Smooth muscle cell (in vitro differentiated cells): ENCODE measurements at regions not wholly inside any gene's neighbourhood (a gene's known extent, or its start where the extent isn't known, plus 50 kb on each side); places are given as distances from the start of the nearest gene placed in this dataset.

Source experiments
- DNase-seq: peaks from one replicate; lab custom pipeline; 2025; ENCODE audit not compliant: unreplicated experiment; lab: John Stamatoyannopoulos, UW
- H2AFZ ChIP-seq: fragments of 200-600 bp; sonication (generic); 2 replicates; pipeline ENCODE4 v1.6.0; 2016; ENCODE audit warnings: antibody characterized with exemption, low read depth, mild to moderate bottlenecking
- H3F3A ChIP-seq: fragments of 200-600 bp; sonication (generic); 2 replicates; pipeline ENCODE4 v1.6.0; 2017; ENCODE audit warnings: antibody characterized with exemption, low read depth
- H3K27ac ChIP-seq: fragments of 200-600 bp; sonication (generic); 2 replicates; pipeline ENCODE4 v1.5.1; 2016; ENCODE audit warnings: low read depth, mild to moderate bottlenecking
- H3K27me3 ChIP-seq: fragments of 200-600 bp; sonication (generic); 2 replicates; pipeline ENCODE4 v1.6.1; 2016; ENCODE audit warnings: low read depth, mild to moderate bottlenecking
- H3K36me3 ChIP-seq: fragments of 200-600 bp; sonication (generic); 2 replicates; pipeline ENCODE4 v1.5.1; 2016; ENCODE audit warnings: low read depth
- H3K4me1 ChIP-seq: fragments of 200-600 bp; sonication (generic); 2 replicates; pipeline ENCODE4 v1.5.1; 2016; ENCODE audit warnings: low read depth
- H3K4me2 ChIP-seq: fragments of 200-600 bp; sonication (generic); 2 replicates; pipeline ENCODE4 v1.6.0; 2016; ENCODE audit warnings: mild to moderate bottlenecking
- H3K4me3 ChIP-seq: fragments of 200-600 bp; sonication (generic); 2 replicates; pipeline ENCODE4 v1.5.1; 2016; ENCODE audit warnings: mild to moderate bottlenecking
- H3K79me2 ChIP-seq: fragments of 200-600 bp; sonication (generic); 2 replicates; pipeline ENCODE4 v1.6.0; 2016; ENCODE audit warnings: low read depth, mild to moderate bottlenecking
- H3K9ac ChIP-seq: fragments of 200-600 bp; sonication (generic); 2 replicates; pipeline ENCODE4 v1.6.0; 2016; ENCODE audit warnings: low read depth
- H3K9me3 ChIP-seq: fragments of 200-600 bp; sonication (generic); replicated peaks from 2 replicates; pipeline ENCODE4 v1.5.1; 2016; ENCODE audit warnings: low read depth
- H4K20me1 ChIP-seq: fragments of 200-600 bp; sonication (generic); 2 replicates; pipeline ENCODE4 v1.6.0; 2016; ENCODE audit warnings: low read depth
- WGBS: methylation state at CpG from one replicate; pipeline ENCODE4 v1.1.7; 2016; ENCODE audit warnings: low lambda C conversion rate; 5-methylcytosine and 5-hydroxymethylcytosine counted together
- TF ChIP-seq, protein P1 (sequence below): fragments of 200-600 bp; sonication (generic); IDR thresholded peaks from 2 replicates; pipeline ENCODE4 v1.5.1; 2017; ENCODE audit warnings: borderline replicate concordance, mild to moderate bottlenecking, antibody characterized with exemption; ENCODE audit not compliant: insufficient read depth, poor library complexity, severe bottlenecking

- Histone ChIP-seq H4K20me1 (no peaks in the 10 kb centered on the region), H3F3A (no peaks in the 10 kb centered on the region), H3K9ac (no peak overlapping the region), H3K36me3 (no peaks in the 10 kb centered on the region), H3K4me2 (no peak overlapping the region), H3K27me3 (no peaks in the 10 kb centered on the region), H3K9me3 (no peaks in the 10 kb centered on the region), H3K27ac (no peak overlapping the region), H3K79me2 (no peaks in the 10 kb centered on the region), H3K4me1 (peaks cover 9% of the 10 kb centered on the region), H2AFZ (no peak overlapping the region), H3K4me3 (no peak overlapping the region)
- no peak for DNase-seq
- 96% methylated on average over 1 of the region's 1 CpG for WGBS
- TF ChIP-seq, protein P1, sequence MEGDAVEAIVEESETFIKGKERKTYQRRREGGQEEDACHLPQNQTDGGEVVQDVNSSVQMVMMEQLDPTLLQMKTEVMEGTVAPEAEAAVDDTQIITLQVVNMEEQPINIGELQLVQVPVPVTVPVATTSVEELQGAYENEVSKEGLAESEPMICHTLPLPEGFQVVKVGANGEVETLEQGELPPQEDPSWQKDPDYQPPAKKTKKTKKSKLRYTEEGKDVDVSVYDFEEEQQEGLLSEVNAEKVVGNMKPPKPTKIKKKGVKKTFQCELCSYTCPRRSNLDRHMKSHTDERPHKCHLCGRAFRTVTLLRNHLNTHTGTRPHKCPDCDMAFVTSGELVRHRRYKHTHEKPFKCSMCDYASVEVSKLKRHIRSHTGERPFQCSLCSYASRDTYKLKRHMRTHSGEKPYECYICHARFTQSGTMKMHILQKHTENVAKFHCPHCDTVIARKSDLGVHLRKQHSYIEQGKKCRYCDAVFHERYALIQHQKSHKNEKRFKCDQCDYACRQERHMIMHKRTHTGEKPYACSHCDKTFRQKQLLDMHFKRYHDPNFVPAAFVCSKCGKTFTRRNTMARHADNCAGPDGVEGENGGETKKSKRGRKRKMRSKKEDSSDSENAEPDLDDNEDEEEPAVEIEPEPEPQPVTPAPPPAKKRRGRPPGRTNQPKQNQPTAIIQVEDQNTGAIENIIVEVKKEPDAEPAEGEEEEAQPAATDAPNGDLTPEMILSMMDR, result no peak
Measured at GRCh38 chr1:229001467-229002011, 266.3 kb downstream of the RHOU start.

DNA sequence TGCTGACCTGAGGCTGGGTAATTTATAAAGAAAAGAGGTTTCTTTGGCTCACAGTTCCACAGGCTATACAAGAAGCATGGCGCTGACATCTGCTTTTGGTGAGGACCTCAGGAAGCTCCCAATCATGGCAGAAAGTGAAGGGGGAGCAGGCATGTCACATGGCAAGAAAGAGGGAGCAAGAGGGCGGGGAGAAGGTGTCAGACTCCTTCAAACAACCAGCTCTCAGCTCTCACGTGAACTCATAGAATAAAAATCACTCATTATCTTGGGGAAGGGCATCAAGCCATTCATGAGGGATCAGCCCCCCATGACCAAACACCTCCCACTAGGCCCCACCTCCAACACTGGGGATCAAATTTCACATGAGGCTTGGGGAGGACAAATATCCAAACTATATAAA lies 266.8 kb downstream of the RHOU start:
- no peak overlapping the region for H3K4me3 ChIP-seq
- no peaks in the 10 kb centered on the region for H3K79me2 ChIP-seq
- no peak overlapping the region for H2AFZ ChIP-seq
- no peak overlapping the region for H3K27ac ChIP-seq
- no peaks in the 10 kb centered on the region for H4K20me1 ChIP-seq
- 99% methylated on average over 3 of the region's 3 CpGs for WGBS
- TF ChIP-seq, protein P1, result no peak
- no peaks in the 10 kb centered on the region for H3K9me3 ChIP-seq
- no peaks in the 10 kb centered on the region for H3F3A ChIP-seq
- no peaks in the 10 kb centered on the region for H3K27me3 ChIP-seq
- no peak overlapping the region for H3K4me2 ChIP-seq
- H3K36me3 ChIP-seq, result no peaks in the 10 kb centered on the region
- H3K4me1 ChIP-seq, result peaks cover 9% of the 10 kb centered on the region
- no peak overlapping the region for H3K9ac ChIP-seq
- DNase-seq, result no peak

- 89% methylated on average over 4 of the region's 4 CpGs for WGBS
- Histone ChIP-seq H3K27ac (no peak overlapping the region), H3K79me2 (no peaks in the 10 kb centered on the region), H4K20me1 (no peaks in the 10 kb centered on the region), H3K4me1 (peaks cover 9% of the 10 kb centered on the region), H3K4me3 (no peak overlapping the region), H3K4me2 (no peak overlapping the region), H3K9me3 (no peaks in the 10 kb centered on the region), H3K9ac (no peak overlapping the region), H3K27me3 (no peaks in the 10 kb centered on the region), H3K36me3 (no peaks in the 10 kb centered on the region), H3F3A (no peaks in the 10 kb centered on the region), H2AFZ (no peak overlapping the region)
- no peak for DNase-seq
- TF ChIP-seq, protein P1, result no peak
Measured at GRCh38 chr1:229002451-229002960, 267.2 kb downstream of the RHOU start.

DNA sequence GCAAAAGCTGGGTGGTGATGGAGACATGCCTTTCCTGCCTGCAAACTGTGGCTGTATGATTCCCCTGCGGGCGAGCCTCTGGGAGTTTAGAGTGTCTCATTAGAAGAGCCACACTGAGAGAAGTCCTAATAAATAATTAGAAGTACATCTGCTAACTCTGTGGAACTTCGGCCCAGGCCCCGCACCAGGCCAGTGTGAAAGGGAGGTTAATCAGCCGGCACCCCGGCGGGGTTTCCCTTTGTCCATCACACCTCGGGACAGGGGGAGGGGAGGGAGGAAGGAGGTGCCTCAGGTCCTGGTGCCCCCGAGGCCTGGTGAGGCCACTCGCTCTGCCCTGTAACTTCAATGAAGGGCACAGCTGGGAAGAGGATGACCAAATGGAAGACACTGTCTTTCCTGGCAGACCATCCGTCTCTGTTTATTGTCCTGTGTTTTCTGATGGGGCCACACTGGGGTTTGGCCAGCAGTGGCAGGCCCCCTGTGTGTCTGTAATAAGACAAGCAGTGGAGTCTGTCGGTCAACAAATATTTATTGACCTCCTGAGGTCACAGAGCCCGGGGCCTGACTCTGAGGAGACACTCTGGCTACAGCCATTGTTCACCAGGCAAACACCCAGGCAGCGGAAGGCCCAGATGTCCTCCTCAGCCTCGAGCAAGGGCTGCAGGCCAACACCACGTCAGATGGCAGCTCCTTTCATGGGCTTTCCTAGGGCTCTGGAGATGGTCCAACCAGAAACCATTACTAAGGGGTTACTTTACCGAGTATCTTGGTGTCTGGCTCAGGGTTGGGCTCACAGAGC lies 267.5 kb upstream of the RAB4A start:
- Histone ChIP-seq H3K27ac (no peak overlapping the region), H3K9me3 (no peaks in the 10 kb centered on the region), H3K79me2 (no peaks in the 10 kb centered on the region), H3K27me3 (no peaks in the 10 kb centered on the region), H3F3A (no peaks in the 10 kb centered on the region), H3K4me3 (no peak overlapping the region), H2AFZ (no peak overlapping the region), H3K4me2 (no peak overlapping the region), H4K20me1 (no peaks in the 10 kb centered on the region), H3K9ac (no peak overlapping the region), H3K4me1 (peaks cover 9% of the 10 kb centered on the region), H3K36me3 (no peaks in the 10 kb centered on the region)
- WGBS, result 85% methylated on average over 17 of the region's 17 CpGs
- no peak for DNase-seq
- TF ChIP-seq, protein P1, result no peak
